Gastrocnemius medialis (tissue), 4 donors: ENCODE measurements at regions not wholly inside any gene's neighbourhood (a gene's known extent, or its start where the extent isn't known, plus 50 kb on each side); places are given as distances from the start of the nearest gene placed in this dataset.

Source experiments
- POLR2A ChIP-seq, 2 donors: fragments of 450-650 bp; IDR thresholded peaks; one replicate each; pipeline ENCODE4 v1.6.1; 2017; ENCODE audit warnings: antibody characterized with exemption in 2 of 2, mild to moderate bottlenecking in 2 of 2, moderate library complexity in 2 of 2
- TF ChIP-seq, protein P1 (sequence below), 5 experiments: fragments of 450-650 bp in 3 of 5; fragments of 200-600 bp in 2 of 5; sonication (generic) in 2 of 5; IDR thresholded peaks in 4 of 5; conservative IDR thresholded peaks in 1 of 5; 1 replicate in 4 of 5; 2 replicates in 1 of 5; pipeline ENCODE4 v1.5.1; 2016 to 2019; ENCODE audit warnings: antibody characterized with exemption in 5 of 5, mild to moderate bottlenecking in 3 of 5, moderate library complexity in 3 of 5

DNA sequence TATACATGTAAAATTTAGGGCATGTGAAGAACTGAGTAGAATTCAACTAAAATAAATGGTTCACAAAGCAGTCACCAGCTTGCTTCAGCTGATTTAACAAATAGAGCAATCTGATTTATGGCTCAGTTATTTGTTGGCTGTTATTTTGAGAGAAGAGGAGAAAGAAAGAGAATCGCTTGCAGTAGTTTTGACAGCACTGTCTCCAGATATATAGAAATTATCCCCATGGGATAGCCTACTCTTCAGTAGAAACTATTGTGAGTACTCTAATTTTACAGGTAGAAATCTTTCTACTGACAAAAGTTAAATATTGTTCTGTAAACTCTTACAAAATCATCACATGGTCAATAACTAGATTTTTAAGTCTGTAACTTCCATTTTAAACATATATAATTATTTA, 1098.2 kb downstream of the MRPL39 start:
- TF ChIP-seq, protein P1, sequence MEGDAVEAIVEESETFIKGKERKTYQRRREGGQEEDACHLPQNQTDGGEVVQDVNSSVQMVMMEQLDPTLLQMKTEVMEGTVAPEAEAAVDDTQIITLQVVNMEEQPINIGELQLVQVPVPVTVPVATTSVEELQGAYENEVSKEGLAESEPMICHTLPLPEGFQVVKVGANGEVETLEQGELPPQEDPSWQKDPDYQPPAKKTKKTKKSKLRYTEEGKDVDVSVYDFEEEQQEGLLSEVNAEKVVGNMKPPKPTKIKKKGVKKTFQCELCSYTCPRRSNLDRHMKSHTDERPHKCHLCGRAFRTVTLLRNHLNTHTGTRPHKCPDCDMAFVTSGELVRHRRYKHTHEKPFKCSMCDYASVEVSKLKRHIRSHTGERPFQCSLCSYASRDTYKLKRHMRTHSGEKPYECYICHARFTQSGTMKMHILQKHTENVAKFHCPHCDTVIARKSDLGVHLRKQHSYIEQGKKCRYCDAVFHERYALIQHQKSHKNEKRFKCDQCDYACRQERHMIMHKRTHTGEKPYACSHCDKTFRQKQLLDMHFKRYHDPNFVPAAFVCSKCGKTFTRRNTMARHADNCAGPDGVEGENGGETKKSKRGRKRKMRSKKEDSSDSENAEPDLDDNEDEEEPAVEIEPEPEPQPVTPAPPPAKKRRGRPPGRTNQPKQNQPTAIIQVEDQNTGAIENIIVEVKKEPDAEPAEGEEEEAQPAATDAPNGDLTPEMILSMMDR (IDR thresholded peaks at IDR 0.05 in 4 of 5, conservative IDR thresholded peaks at IDR 0.05 in 1 of 5), result no peak
- no peak for TF ChIP-seq POLR2A (IDR thresholded peaks at IDR 0.05)
